ENCODE measurements at regions not wholly inside any gene's neighbourhood (a gene's known extent, or its start where the extent isn't known, plus 50 kb on each side); places are given as distances from the start of the nearest gene placed in this dataset.
"Not testable (repeated sequence)": the region's sequence is repeated elsewhere in the genome, so short reads cannot be mapped to it uniquely, and the experiment has no call there.

DNA sequence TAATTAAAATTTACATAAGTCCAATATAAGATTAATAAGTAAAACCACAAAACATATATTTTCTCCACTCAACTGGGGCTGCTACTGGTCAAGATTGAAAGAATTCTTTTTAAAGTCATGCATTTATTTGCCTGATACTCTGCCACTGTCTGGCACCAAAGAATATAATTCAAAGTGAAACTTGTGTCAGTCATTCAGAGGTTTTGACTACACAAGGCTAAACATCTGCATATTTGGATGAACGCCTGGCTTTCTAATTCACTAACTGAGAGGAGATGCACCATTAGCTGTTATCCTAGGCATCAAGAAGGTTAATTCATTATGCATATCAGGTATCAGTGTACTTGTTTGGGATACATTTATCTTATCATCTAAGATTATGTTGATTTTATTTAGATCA is 598.5 kb downstream of the CENPC start:
- DNase-seq (no peak), ATAC-seq (no peak)
- Mint-ChIP-seq H3K4me3 (no peak overlapping the region), H3K27ac (no peak overlapping the region), H3K27me3 (no peaks in the 10 kb centered on the region), H3K4me1 (no peaks in the 10 kb centered on the region), H3K36me3 (ENCODE audit: low read depth) (no peaks in the 10 kb centered on the region)
- no peaks in the 10 kb centered on the region for H3K9me3 ChIP-seq (ENCODE audit: control insufficient read depth, low read length, poor library complexity, severe bottlenecking)

DNA sequence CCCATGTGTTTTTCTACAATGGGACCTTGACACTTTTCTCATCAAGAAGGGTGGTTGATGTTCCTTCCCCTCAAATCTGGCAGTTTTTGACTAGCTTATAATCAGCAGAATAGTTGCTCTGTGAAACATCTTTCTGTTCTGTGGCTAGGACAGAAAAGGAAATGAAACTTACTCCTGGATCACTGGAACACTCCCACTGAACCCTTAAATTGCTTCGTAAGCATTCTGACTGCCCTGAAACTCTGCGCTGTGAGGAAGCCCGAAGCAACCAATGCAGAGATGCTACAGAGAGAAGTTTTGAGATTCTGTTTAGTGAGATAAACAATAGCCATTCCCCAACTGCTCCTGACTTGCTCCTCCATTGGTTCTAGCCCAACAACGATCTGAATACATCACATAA is 602.2 kb downstream of the CENPC start:
- DNase-seq (no peak), ATAC-seq (no peak)
- Mint-ChIP-seq H3K4me1 (no peaks in the 10 kb centered on the region), H3K27me3 (no peaks in the 10 kb centered on the region), H3K27ac (no peak overlapping the region), H3K36me3 (ENCODE audit: low read depth) (no peaks in the 10 kb centered on the region), H3K4me3 (no peak overlapping the region)
- no peaks in the 10 kb centered on the region for H3K9me3 ChIP-seq (ENCODE audit: control insufficient read depth, low read length, poor library complexity, severe bottlenecking)

DNA sequence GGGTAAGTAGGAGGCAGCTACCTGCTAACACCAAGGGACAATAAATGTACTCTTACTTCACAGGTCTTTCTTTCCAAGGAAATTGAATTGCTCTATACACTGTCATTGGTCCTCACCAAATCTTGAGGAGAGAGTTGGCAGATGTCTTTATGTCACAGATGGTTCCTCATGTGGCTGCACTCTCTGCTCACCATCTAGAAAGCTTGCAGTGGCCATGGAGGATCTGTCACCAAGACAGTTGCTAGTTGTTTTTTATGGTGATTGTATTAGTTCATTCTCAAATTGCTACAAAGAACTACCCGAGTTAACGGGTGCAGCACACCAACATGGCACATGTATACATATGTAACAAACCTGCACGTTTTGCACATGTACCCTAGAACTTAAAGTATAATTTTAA is 613.3 kb downstream of the CENPC start:
- ATAC-seq = not testable (repeated sequence)

DNA sequence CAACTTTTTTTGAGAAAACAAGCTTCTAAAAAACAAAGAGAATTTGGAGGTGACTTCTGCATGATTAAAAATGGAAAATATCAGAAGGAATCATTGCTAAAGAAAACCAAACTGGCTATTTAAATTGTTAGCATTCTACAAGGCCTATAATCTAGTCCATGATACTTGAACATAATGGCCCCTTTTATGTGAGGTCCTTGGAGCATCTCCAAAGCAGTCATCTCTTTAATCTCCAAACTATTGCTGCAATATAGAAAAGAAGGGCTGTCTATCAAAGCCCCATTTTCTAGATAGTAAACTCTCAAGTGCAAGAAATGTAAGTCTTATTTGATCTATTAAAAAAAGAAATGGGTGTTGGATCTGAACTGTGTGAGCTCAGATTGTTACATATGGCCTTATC is 615.1 kb downstream of the CENPC start:
- no peak for DNase-seq
- no peak overlapping the region for H3K4me3 Mint-ChIP-seq
- H3K27ac Mint-ChIP-seq = no peak overlapping the region
- no peaks in the 10 kb centered on the region for H3K36me3 Mint-ChIP-seq (ENCODE audit: low read depth)
- H3K27me3 Mint-ChIP-seq = no peaks in the 10 kb centered on the region
- no peaks in the 10 kb centered on the region for H3K9me3 ChIP-seq (ENCODE audit: control insufficient read depth, low read length, poor library complexity, severe bottlenecking)
- ATAC-seq = no peak
- no peaks in the 10 kb centered on the region for H3K4me1 Mint-ChIP-seq

More for the DNA sequence above, 613.3 kb downstream of the CENPC start:
- H3K27me3 Mint-ChIP-seq; DNase-seq; H3K9me3 ChIP-seq (ENCODE audit: control insufficient read depth, low read length, poor library complexity, severe bottlenecking); H3K4me1 Mint-ChIP-seq; H3K4me3 Mint-ChIP-seq; H3K36me3 Mint-ChIP-seq (ENCODE audit: low read depth); H3K27ac Mint-ChIP-seq: not testable (repeated sequence)

DNA sequence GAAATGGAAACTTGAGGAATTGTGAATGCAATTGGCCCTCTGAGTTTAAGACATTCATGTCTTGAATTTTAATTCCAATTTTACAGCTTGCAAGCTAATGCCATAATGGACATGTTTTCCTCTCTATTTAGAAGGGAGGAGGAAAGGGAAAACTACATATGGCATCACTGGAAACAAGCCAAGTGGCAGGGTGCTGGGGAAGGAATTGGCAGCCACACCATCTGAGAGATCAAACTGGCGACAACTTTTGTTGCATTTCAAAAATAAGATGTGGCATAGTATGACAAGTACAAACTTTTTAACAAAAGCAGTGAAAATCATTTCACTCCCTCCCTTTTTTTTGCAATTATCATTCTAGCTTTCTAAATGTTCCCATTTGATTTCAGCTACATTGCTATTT is 615.6 kb downstream of the CENPC start:
- Mint-ChIP-seq H3K27me3 (no peaks in the 10 kb centered on the region), H3K4me3 (no peak overlapping the region), H3K4me1 (no peaks in the 10 kb centered on the region), H3K36me3 (ENCODE audit: low read depth) (no peaks in the 10 kb centered on the region), H3K27ac (no peak overlapping the region)
- ATAC-seq (no peak), DNase-seq (no peak)
- no peaks in the 10 kb centered on the region for H3K9me3 ChIP-seq (ENCODE audit: control insufficient read depth, low read length, poor library complexity, severe bottlenecking)

DNA sequence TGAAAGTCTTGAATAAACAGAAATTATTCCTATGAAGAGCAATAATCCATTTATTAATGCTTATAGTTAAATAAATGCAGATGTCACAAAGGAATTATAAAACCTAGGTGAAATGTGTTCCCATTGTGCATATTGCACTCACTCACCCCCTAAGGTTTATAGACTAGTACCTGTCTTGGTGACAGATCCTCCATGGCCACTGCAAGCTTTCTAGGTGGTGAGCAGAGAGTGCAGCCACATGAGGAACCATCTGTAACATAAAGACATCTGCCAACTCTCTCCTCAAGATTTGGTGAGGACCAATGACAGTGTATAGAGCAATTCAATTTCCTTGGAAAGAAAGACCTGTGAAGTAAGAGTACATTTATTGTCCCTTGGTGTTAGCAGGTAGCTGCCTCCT is 616.4 kb downstream of the CENPC start:
- not testable (repeated sequence) for H3K36me3 Mint-ChIP-seq (ENCODE audit: low read depth); ATAC-seq; H3K9me3 ChIP-seq (ENCODE audit: control insufficient read depth, low read length, poor library complexity, severe bottlenecking); H3K4me3 Mint-ChIP-seq; H3K27ac Mint-ChIP-seq; H3K4me1 Mint-ChIP-seq; H3K27me3 Mint-ChIP-seq; DNase-seq

DNA sequence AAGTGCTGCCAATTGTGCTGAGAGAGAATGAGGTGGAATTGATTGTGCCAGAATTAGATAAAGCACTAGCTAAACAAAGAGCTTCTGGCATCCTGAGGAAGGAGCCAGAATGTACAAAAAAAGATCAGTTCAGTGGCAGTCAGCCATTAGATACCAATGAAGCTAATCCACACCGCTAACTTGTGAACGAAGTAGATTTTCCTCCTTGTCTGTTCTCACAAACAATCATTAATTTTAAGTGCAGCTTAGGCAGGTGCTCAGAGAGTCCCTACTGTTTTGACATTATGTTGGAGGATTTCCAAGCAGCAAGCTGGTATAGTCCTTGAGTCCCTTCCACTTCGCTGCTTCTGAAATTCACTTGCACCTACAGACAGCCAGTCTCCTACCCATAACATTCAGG is 617.4 kb downstream of the CENPC start:
- DNase-seq (no peak), ATAC-seq (no peak)
- H3K4me1 Mint-ChIP-seq = no peaks in the 10 kb centered on the region
- H3K27me3 Mint-ChIP-seq = no peaks in the 10 kb centered on the region
- no peak overlapping the region for H3K4me3 Mint-ChIP-seq
- no peak overlapping the region for H3K27ac Mint-ChIP-seq
- H3K36me3 Mint-ChIP-seq (ENCODE audit: low read depth) = no peaks in the 10 kb centered on the region
- H3K9me3 ChIP-seq (ENCODE audit: control insufficient read depth, low read length, poor library complexity, severe bottlenecking) = no peaks in the 10 kb centered on the region

DNA sequence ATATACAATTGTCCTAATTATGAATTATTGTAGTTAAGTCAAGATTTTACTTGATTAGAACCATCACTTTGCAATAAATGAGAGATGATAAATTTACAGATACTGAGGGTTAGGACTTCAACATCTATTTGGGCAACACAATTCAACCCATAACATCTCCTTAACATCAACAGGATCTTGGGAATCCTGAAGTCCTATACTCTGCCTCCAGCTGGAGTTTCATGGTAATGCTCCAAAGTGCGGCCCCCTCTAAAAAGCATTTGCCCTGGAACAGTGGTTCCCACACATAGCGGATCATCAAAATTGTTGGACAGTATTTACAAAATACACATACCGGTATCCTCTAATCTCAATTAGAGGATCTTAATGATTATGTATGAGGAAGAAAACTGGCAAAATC is 618.6 kb downstream of the CENPC start:
- H3K27me3 Mint-ChIP-seq = no peaks in the 10 kb centered on the region
- no peaks in the 10 kb centered on the region for H3K36me3 Mint-ChIP-seq (ENCODE audit: low read depth)
- no peak for ATAC-seq
- no peaks in the 10 kb centered on the region for H3K9me3 ChIP-seq (ENCODE audit: control insufficient read depth, low read length, poor library complexity, severe bottlenecking)
- H3K4me3 Mint-ChIP-seq = no peak overlapping the region
- H3K27ac Mint-ChIP-seq = no peak overlapping the region
- no peak for DNase-seq
- H3K4me1 Mint-ChIP-seq = no peaks in the 10 kb centered on the region

DNA sequence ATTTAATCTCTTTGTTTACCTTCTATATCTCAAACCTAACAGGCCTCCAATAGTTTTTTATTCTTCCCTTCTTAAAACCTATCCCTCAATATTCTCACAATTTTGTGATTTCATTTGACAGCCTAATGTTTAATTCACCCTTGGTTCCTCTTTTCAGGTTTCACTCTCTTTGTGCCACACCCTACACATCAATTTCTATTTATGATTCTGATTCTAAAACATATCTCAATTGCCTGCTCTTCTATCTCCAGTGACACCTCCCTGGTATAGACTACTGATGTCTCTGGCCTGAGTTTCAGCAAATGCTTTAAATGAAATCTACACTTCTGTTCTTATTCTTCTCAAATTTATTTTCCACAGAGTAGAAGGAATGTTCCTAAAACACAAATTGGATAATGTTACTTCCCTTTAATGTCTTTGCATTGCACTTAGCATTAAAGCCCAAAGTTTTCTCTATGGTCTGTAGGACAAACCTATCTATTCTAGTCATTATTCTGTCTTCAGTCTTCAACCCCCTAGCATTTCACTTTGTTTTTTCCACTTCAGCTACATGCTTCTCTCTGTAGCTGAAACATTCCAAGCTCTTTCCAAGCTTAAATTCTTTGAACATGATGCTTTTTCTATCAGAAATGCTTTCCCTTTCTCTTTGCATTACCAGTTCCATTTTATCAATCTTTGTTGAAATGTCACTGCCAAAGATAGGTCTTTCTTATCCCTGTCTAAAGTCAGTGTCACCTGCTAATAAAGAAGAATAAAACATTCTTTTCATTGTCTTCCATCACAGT is 622.0 kb downstream of the CENPC start:
- H3K9me3 ChIP-seq (ENCODE audit: control insufficient read depth, low read length, poor library complexity, severe bottlenecking) = no peaks in the 10 kb centered on the region
- Mint-ChIP-seq H3K27me3 (no peaks in the 10 kb centered on the region), H3K27ac (no peak overlapping the region), H3K4me1 (no peaks in the 10 kb centered on the region), H3K4me3 (no peak overlapping the region), H3K36me3 (ENCODE audit: low read depth) (no peaks in the 10 kb centered on the region)
- DNase-seq (no peak), ATAC-seq (no peak)

DNA sequence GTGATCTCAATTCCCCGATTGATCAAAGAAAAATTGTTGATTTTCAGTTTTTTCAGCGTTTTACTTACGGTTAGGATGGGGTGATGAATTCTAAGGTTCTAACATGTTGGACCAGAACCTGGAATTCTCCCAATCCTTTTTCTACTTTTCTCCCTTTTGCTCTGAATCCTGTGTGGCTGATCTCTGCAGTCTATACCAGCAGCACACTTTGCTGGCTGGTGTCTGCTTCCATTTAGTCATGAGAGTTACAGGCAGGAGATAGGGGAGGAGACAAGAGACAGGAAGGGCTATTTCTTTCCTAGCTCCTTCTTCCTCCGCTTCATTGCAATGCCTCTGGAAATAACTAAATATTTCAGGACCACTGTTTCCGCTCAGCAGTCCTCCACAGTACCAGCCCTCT is 623.9 kb downstream of the CENPC start:
- no peak overlapping the region for H3K27ac Mint-ChIP-seq
- H3K36me3 Mint-ChIP-seq (ENCODE audit: low read depth) = no peaks in the 10 kb centered on the region
- H3K9me3 ChIP-seq (ENCODE audit: control insufficient read depth, low read length, poor library complexity, severe bottlenecking) = no peaks in the 10 kb centered on the region
- H3K4me3 Mint-ChIP-seq = no peak overlapping the region
- ATAC-seq (no peak), DNase-seq (no peak)
- no peaks in the 10 kb centered on the region for H3K27me3 Mint-ChIP-seq
- no peaks in the 10 kb centered on the region for H3K4me1 Mint-ChIP-seq

DNA sequence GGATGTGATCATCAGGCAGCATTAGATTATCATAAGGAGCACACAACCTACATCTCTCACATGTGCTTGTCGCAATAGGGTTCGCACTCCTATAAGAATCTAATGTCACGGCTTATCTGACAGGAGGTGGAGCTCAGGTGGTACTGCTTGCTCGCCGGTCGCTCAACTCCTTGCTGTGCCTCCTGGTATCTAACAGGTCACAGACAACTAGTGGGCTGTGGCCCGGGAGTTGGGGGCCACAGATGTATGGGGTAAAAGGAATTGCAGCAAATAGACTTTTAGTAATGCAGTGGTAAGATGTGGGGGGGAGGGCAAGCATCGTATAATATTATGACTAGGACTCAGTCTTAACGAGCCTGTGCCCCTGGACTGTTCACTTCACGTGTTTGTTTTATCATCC is 624.8 kb downstream of the CENPC start:
- Mint-ChIP-seq H3K4me3 (no peak overlapping the region), H3K27me3 (no peaks in the 10 kb centered on the region), H3K27ac (no peak overlapping the region), H3K4me1 (no peaks in the 10 kb centered on the region), H3K36me3 (ENCODE audit: low read depth) (no peaks in the 10 kb centered on the region)
- ATAC-seq (no peak), DNase-seq (no peak)
- H3K9me3 ChIP-seq (ENCODE audit: control insufficient read depth, low read length, poor library complexity, severe bottlenecking) = no peaks in the 10 kb centered on the region

DNA sequence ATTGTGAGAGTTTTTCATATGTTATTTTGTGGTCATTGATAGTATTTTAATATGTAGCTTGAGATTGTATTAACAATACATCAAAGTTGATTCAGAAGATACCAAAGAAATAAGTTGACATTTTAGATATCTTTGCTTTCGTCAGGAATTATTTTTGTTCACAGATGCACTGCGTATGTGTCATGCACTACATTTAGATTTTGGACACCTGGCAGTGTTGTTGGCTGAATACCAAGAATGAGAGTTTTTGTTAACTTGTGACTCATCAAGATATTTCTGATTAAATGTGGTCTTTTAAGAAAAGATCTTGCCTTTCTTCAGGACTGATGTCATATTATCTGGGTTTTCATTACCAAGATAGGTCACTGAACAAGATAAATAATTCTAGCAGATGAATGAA is 633.4 kb downstream of the CENPC start:
- H3K36me3 Mint-ChIP-seq (ENCODE audit: low read depth) = no peaks in the 10 kb centered on the region
- no peak overlapping the region for H3K4me3 Mint-ChIP-seq
- ATAC-seq (no peak), DNase-seq (no peak)
- no peak overlapping the region for H3K27ac Mint-ChIP-seq
- no peaks in the 10 kb centered on the region for H3K27me3 Mint-ChIP-seq
- H3K4me1 Mint-ChIP-seq = no peaks in the 10 kb centered on the region
- no peaks in the 10 kb centered on the region for H3K9me3 ChIP-seq (ENCODE audit: control insufficient read depth, low read length, poor library complexity, severe bottlenecking)

DNA sequence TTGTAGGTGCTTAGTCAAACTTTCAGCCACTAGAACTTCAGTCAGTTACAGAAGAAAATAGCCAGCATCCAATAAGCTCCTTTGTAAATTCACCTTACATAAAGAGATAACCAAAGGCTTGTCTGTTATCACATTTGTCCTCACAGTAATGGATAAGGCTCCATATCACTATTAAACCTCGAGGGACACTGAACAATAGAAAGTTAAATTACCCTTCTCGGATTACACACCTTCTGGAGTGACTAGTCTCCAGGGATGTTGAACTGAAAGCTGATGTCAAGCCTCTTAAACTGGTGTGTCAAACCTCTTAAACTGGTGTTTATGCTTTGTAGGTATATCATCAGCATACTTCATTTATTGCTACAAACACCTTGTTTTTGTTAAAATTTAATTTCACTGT is 639.0 kb downstream of the CENPC start:
- Mint-ChIP-seq H3K27ac (no peak overlapping the region), H3K4me1 (no peaks in the 10 kb centered on the region), H3K27me3 (no peaks in the 10 kb centered on the region), H3K4me3 (no peak overlapping the region), H3K36me3 (ENCODE audit: low read depth) (no peaks in the 10 kb centered on the region)
- DNase-seq = no peak
- no peak for ATAC-seq
- H3K9me3 ChIP-seq (ENCODE audit: control insufficient read depth, low read length, poor library complexity, severe bottlenecking) = no peaks in the 10 kb centered on the region

DNA sequence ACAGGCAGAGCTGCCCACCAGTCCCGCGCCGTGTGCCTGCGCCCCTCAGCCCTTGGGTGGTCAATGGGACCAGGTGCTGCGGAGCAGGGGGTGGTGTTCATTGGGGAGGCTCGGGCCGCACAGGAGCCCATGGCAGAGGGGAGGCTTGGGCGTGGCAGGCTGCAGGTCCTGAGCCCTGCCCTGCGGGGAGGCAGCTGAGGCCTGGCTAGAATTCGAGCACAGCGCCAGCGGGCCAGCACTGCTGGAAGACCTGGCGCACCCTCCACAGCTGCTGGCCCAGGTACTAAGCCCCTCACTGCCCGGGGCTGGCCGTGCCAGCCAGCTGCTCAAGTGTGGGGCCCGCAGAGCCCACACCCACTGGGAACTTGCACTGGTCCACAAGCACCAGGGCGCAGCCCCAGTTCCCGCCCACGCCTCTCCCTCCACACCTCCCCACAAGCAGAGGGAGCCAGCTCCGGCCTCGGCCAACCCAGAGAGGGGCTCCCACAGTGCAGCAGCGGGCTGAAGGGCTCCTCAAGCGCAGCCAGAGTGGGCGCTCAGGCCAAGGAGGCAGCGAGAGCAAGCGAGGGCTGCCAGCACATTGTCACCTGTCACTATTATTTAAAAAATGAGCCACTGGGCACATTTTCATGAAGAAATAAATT is 645.8 kb downstream of the CENPC start:
- H3K36me3 Mint-ChIP-seq (ENCODE audit: low read depth) = no peaks in the 10 kb centered on the region
- DNase-seq (no peak), ATAC-seq (no peak)
- no peak overlapping the region for H3K4me3 Mint-ChIP-seq
- H3K9me3 ChIP-seq (ENCODE audit: control insufficient read depth, low read length, poor library complexity, severe bottlenecking) = no peaks in the 10 kb centered on the region
- no peak overlapping the region for H3K27ac Mint-ChIP-seq
- H3K4me1 Mint-ChIP-seq = no peaks in the 10 kb centered on the region
- no peaks in the 10 kb centered on the region for H3K27me3 Mint-ChIP-seq
